ENCODE measurements at regions not wholly inside any gene's neighbourhood (a gene's known extent, or its start where the extent isn't known, plus 50 kb on each side); places are given as distances from the start of the nearest gene placed in this dataset.

DNA sequence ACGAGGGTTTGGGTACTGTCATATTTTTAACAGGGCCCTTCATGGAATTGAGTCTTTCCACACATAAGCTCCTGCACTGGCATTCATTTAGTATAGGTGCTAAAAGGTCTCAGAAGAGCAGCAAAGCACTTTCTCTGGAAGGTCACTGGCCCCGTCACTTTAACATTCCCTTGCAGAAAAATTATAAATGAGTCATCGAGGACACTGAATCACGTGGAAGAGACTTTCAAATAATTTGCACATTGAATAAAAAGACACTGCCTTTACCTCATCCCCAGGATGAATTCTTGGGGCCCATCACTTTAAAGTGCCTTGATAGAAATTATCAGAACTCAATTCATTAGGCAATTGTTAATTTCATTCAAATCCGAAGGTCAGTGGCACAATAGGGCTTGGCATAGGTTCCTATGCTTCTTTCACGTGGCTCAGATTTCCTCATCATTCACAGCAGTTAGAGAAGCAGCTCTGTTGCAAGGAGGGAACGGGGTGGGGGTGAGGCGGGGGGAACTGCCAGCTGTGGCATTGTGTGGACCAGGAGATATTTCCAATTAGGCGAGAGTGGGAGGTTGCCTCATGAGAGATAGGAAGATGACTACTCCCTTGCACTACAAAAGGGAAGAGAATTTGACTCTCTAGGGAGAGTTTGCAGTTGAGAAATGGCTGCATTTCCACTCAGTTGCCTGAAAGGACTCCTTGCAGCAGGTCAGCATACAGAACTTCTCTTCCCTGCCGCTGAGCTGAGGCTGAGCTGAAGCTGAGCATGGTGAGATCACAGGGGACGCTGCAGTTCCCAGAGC is 86.3 kb upstream of the NPAS2 start:
- Histone ChIP-seq H3K27ac (no peak overlapping the region), H3K27me3 (no peaks in the 10 kb centered on the region), H3K36me3 (no peaks in the 10 kb centered on the region), H3K9me3 (no peaks in the 10 kb centered on the region), H3K4me1 (no peaks in the 10 kb centered on the region), H3K4me3 (no peak overlapping the region)
- no peak for DNase-seq (ENCODE audit: low spot score in 2 of 2)
- TF ChIP-seq, protein P1, sequence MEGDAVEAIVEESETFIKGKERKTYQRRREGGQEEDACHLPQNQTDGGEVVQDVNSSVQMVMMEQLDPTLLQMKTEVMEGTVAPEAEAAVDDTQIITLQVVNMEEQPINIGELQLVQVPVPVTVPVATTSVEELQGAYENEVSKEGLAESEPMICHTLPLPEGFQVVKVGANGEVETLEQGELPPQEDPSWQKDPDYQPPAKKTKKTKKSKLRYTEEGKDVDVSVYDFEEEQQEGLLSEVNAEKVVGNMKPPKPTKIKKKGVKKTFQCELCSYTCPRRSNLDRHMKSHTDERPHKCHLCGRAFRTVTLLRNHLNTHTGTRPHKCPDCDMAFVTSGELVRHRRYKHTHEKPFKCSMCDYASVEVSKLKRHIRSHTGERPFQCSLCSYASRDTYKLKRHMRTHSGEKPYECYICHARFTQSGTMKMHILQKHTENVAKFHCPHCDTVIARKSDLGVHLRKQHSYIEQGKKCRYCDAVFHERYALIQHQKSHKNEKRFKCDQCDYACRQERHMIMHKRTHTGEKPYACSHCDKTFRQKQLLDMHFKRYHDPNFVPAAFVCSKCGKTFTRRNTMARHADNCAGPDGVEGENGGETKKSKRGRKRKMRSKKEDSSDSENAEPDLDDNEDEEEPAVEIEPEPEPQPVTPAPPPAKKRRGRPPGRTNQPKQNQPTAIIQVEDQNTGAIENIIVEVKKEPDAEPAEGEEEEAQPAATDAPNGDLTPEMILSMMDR (IDR thresholded peaks at IDR 0.05): no peak
- intact Hi-C loops (cut with DNase I): no loop called here

DNA sequence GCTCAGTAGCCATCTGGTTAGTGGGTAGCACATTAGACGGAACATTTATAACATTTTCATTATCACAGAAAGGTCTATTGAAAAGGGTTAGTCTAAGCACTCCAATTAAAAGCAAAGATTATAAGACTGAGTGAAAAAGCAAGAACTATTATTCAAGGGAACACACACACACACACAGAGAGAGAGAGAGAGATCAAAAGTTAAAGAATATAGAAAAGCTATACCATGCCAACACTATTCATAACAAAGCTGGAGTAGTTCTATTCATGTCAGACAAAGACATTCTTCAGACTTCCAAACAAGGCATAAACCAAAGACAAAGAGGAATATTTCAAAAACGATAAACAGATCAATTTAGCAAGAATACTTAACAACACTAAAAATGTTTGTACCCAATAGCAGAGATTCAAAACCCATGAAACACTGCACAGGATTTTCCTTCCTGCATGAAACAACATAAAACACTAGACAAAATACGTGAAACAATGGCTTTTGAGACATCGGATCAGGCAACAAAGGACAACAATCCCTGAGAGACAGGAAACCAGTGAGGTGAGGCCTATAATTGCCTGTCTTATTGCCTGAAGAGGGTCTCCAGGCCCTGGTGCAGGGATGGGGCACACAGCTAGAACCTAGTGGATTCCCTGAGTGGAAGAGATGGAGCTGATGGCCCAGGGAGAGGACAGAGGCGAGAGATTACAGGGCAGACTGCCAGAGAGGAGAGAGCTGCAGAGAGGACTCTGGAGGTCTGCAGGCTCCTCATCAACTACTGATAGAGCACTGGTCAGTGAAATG is 83.6 kb upstream of the NPAS2 start:
- TF ChIP-seq, protein P1 (IDR thresholded peaks at IDR 0.05): no peak
- Histone ChIP-seq H3K9me3 (no peaks in the 10 kb centered on the region), H3K27me3 (no peaks in the 10 kb centered on the region), H3K4me3 (no peak overlapping the region), H3K4me1 (no peaks in the 10 kb centered on the region), H3K27ac (no peak overlapping the region), H3K36me3 (no peaks in the 10 kb centered on the region)
- DNase-seq (ENCODE audit: low spot score in 2 of 2): no peak
- intact Hi-C loops (cut with DNase I): no loop called here

DNA sequence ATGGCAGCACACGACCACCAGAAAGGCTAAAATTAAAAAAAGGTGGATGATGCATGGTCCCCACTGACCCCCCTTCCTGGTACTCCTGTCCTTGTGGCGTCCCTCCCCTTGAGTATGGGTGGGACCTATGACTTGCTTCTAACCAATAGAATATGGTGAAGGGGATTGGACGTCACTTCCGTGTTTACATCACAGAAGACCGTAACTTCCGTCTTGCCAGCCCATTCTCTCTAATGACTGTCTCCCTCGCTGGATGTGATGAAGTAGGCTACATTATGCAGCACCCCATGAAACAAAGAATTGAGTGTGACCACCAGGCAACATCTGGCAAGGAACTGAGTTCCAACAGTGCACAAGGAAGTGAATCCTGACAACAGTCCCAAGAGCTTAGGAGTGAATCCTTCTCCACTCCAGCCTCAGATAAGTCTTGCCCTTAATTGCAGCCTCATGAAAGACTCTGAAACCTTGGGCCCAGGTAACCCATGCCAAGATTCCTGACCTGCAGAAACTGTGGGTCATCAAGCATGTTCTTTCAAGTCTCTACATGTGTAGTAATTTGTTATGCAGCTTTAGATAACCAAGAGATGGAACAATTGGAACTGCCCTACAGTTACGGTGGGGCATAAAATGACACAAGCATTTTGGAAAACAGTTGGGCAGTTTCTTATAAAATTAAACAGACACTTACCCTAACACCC is 80.1 kb upstream of the NPAS2 start:
- DNase-seq (ENCODE audit: low spot score in 2 of 2): no peak
- H3K4me1 ChIP-seq: no peaks in the 10 kb centered on the region
- H3K4me3 ChIP-seq: no peak overlapping the region
- TF ChIP-seq, protein P1 (IDR thresholded peaks at IDR 0.05): no peak
- H3K27me3 ChIP-seq: no peaks in the 10 kb centered on the region
- no peaks in the 10 kb centered on the region for H3K36me3 ChIP-seq
- intact Hi-C loops (cut with DNase I): no loop called here
- no peak overlapping the region for H3K27ac ChIP-seq
- H3K9me3 ChIP-seq: no peaks in the 10 kb centered on the region

DNA sequence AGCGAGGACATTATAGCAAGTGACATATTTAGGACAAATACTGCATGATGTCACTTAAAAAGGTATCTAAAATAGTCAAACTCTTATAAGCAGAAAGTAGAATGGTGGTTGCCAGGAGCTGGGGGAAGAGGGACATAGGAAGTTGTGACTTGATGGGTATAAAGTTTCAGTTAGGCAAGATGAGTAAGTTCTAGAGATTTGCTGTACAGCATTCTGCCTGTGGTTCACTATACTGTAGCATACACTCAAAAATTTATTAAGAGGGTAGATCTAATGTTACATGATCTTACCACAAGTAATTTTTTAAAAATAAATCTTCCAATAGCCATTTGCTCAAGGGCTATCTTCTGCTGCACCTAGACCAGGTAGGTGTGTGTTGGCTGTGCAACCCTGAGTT is 78.1 kb upstream of the NPAS2 start:
- no peaks in the 10 kb centered on the region for H3K9me3 ChIP-seq
- H3K4me3 ChIP-seq: no peak overlapping the region
- intact Hi-C loops (cut with DNase I): no loop called here
- TF ChIP-seq, protein P1 (IDR thresholded peaks at IDR 0.05): no peak
- H3K27ac ChIP-seq: no peak overlapping the region
- H3K27me3 ChIP-seq: no peaks in the 10 kb centered on the region
- no peaks in the 10 kb centered on the region for H3K36me3 ChIP-seq
- H3K4me1 ChIP-seq: no peaks in the 10 kb centered on the region
- DNase-seq (ENCODE audit: low spot score in 2 of 2): no peak

DNA sequence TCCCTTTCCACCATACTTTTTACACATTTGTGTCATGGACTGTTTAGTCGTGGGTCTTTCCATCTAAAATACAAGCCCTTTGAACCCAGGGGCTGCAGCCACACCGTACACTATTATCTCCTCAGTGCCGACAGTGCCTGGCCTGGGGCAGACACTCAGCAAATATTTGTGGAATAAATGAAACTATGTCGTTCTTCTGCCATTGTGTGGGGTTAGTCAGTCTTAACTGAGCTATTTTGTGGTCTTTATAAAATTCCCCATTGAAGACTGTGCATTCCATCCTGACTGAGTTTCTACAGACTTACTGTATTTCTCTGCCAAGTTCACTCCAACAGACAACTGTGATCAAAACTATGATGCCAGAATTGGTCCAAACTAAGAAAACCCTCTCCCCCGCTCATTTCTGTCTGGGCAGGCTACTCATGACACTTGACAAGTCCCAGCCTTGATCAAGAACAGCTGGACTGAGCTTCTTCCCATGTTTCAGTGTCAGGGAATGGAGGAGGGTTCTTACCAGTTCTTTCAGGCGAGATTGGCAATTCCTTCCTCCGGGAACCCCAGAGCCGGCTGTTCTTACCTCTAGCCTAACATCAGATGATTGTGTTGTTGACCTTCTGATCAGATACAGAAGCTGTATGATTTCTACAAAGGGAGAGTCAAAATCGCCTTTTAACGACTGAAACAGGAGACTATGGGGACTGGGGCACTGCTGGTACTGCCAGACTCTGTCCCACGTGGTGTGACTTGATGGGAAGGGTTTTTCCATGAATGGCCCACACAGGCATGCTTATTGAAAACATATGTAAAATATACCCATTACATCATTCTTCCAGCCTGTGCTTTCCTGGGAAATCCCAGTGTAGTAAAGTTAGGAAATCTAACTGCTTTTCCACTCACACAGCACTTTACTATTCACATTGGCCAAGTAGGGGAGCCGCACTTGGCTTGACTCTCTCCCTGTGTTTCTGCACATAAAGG is 77.4 kb upstream of the NPAS2 start:
- H3K4me3 ChIP-seq: no peak overlapping the region
- intact Hi-C loops (cut with DNase I): no loop called here

More for the DNA sequence above, 77.4 kb upstream of the NPAS2 start:
- no peaks in the 10 kb centered on the region for H3K27me3 ChIP-seq
- H3K27ac ChIP-seq: peak overlapping the region in 1 of 2 donors; percentile 31
- H3K9me3 ChIP-seq: no peaks in the 10 kb centered on the region
- no peak for DNase-seq (ENCODE audit: low spot score in 2 of 2)
- H3K4me1 ChIP-seq: no peaks in the 10 kb centered on the region
- TF ChIP-seq, protein P1 (IDR thresholded peaks at IDR 0.05): no peak
- H3K36me3 ChIP-seq: no peaks in the 10 kb centered on the region
